KMS-11 (cell line): ENCODE measurements at regions not wholly inside any gene's neighbourhood (a gene's known extent, or its start where the extent isn't known, plus 50 kb on each side); places are given as distances from the start of the nearest gene placed in this dataset.

Source experiments
- H2AFZ ChIP-seq: fragments of 200-600 bp; sonication (generic); 2 replicates; pipeline ENCODE4 v1.6.1; 2016; ENCODE audit warnings: antibody characterized with exemption, mixed run types, low read depth
- H3K27ac ChIP-seq: fragments of 200-600 bp; sonication (generic); 2 replicates; pipeline ENCODE4 v1.6.1; 2016; ENCODE audit warnings: mild to moderate bottlenecking, mixed run types
- H3K27me3 ChIP-seq: fragments of 200-600 bp; sonication (generic); 2 replicates; pipeline ENCODE4 v1.6.1; 2017; ENCODE audit warnings: mild to moderate bottlenecking, low read depth, mixed run types, moderate library complexity; ENCODE audit not compliant: insufficient read depth
- H3K36me3 ChIP-seq: fragments of 200-600 bp; sonication (generic); 2 replicates; pipeline ENCODE4 v1.6.1; 2017; ENCODE audit warnings: mild to moderate bottlenecking, mixed run types; ENCODE audit not compliant: insufficient read depth
- H3K4me1 ChIP-seq: fragments of 200-600 bp; sonication (generic); 2 replicates; pipeline ENCODE4 v1.6.1; 2016; ENCODE audit warnings: mild to moderate bottlenecking, low read depth, mixed run types; ENCODE audit not compliant: poor library complexity, severe bottlenecking
- H3K4me2 ChIP-seq: fragments of 200-600 bp; sonication (generic); 2 replicates; pipeline ENCODE4 v1.7.0; 2016; ENCODE audit warnings: mild to moderate bottlenecking, mixed run types
- H3K4me3 ChIP-seq: fragments of 200-600 bp; sonication (generic); IDR thresholded peaks from 2 replicates; pipeline ENCODE4 v1.6.1; 2017; ENCODE audit warnings: low read depth, low read length, mixed read lengths; ENCODE audit not compliant: insufficient read depth
- H3K79me2 ChIP-seq: fragments of 200-600 bp; sonication (generic); 2 replicates; pipeline ENCODE4 v1.6.1; 2016; ENCODE audit warnings: low read depth, mixed run types; ENCODE audit not compliant: insufficient read depth
- H3K9ac ChIP-seq: fragments of 200-600 bp; sonication (generic); 2 replicates; pipeline ENCODE4 v1.6.1; 2016; ENCODE audit warnings: mild to moderate bottlenecking, mixed run types
- H4K20me1 ChIP-seq: fragments of 200-600 bp; sonication (generic); 2 replicates; pipeline ENCODE4 v1.6.1; 2016; ENCODE audit warnings: mild to moderate bottlenecking, mixed run types; ENCODE audit not compliant: insufficient read depth
- TF ChIP-seq, protein P1 (sequence below): fragments of 200-600 bp; sonication (generic); conservative IDR thresholded peaks from 2 replicates; pipeline ENCODE4 v1.6.1; 2017; ENCODE audit warnings: low read depth, mild to moderate bottlenecking, antibody characterized with exemption, low read length, moderate library complexity, mixed read lengths

DNA sequence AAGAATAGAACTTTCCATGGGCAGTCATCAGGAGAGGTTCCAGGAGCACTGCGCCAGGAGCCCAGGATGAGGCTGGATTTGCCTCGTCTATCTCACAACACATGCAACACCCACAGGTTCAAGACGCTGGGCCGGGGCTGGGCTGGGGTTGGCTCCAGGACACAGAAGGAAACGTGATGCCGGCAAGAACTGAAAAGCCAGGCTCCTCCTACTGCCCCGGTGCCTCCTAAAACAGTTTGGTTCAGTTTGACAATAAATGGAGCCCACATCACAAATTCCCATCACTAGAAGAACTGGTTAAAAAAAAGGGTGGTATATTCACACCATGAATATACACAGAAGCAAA is 75.9 kb downstream of the INHBB start:
- H3K36me3 ChIP-seq: no peaks in the 10 kb centered on the region
- H3K9ac ChIP-seq: no peak overlapping the region
- H2AFZ ChIP-seq: no peak overlapping the region
- H3K4me2 ChIP-seq: no peak overlapping the region
- H3K27me3 ChIP-seq: no peaks in the 10 kb centered on the region
- H3K27ac ChIP-seq: no peak overlapping the region
- no peaks in the 10 kb centered on the region for H3K79me2 ChIP-seq
- no peaks in the 10 kb centered on the region for H3K4me1 ChIP-seq
- no peaks in the 10 kb centered on the region for H4K20me1 ChIP-seq
- no peak overlapping the region for H3K4me3 ChIP-seq
- TF ChIP-seq, protein P1, sequence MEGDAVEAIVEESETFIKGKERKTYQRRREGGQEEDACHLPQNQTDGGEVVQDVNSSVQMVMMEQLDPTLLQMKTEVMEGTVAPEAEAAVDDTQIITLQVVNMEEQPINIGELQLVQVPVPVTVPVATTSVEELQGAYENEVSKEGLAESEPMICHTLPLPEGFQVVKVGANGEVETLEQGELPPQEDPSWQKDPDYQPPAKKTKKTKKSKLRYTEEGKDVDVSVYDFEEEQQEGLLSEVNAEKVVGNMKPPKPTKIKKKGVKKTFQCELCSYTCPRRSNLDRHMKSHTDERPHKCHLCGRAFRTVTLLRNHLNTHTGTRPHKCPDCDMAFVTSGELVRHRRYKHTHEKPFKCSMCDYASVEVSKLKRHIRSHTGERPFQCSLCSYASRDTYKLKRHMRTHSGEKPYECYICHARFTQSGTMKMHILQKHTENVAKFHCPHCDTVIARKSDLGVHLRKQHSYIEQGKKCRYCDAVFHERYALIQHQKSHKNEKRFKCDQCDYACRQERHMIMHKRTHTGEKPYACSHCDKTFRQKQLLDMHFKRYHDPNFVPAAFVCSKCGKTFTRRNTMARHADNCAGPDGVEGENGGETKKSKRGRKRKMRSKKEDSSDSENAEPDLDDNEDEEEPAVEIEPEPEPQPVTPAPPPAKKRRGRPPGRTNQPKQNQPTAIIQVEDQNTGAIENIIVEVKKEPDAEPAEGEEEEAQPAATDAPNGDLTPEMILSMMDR: no peak

DNA sequence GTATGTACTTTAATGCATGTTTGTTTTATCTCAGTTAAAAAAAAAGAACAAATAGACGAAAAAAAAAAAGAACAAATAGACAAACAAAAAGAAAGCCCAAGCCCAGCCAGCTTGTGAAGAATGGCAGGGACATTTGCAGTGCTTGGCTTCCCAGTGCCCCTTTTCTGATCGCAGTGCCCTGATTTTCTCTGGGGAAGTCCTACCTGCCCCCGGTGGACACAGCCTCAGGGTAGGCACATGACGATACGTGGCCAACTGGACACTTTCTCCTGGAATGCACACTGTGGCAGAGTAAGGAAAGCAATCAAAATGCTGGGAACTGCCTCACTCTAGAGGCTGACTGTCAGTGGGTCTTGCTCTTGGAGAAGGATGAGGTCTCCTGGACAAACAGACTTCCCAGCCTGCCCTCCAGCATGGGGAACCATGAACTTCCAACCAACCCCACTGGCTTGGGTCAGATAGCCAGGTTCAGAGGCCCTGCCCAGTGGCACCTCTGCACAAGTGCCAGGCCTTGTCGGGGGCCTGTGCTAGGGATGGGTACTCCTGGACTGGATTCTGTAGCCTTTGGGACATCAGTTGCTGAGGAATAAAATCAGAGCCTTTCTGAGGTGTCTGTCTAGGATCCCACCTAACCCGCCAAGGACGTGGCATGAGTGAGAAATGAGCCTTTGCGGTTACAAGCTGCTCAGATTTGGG is 76.7 kb downstream of the INHBB start:
- Histone ChIP-seq H3K27ac (no peak overlapping the region), H3K4me2 (no peak overlapping the region), H3K36me3 (no peaks in the 10 kb centered on the region), H4K20me1 (no peaks in the 10 kb centered on the region), H3K4me3 (no peak overlapping the region), H3K27me3 (no peaks in the 10 kb centered on the region), H2AFZ (no peak overlapping the region), H3K79me2 (no peaks in the 10 kb centered on the region), H3K9ac (no peak overlapping the region), H3K4me1 (no peaks in the 10 kb centered on the region)
- TF ChIP-seq, protein P1: no peak

DNA sequence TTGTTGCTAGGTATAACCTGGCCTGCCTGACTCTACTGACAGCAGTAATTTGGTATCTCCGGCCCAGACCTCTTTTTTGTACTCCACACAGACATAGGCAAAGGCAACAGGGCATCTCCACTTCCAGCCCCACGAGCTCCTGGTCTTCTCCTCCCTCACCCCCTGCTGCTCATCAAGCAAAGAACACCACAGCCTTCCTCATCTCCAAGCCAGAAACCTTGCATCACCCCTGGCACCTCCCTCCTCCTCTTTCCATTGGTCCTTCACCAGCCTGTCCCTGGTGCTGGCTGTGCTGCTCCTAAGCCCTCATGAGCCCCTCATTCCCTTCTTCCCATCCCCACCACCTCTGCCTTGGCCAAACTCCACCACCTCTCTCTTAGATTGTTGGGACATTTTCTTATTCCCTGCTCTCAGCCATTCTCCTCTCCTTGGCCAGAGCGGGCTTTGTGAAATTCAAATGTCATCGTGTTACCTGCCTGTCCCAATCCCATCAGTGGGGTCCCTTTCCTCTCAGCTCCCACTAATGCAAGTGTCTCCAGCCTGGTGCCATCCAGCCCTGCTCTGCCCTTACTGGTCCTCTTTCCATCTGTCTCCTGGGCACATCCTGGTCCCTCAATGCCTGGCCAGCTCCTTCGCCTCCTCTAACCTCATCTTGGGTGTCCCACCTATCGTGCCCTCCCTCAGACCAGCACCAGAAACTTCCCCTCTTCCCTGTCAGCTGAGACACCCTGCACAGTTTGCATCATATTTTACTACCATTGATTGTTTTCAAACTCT is 77.4 kb downstream of the INHBB start:
- TF ChIP-seq, protein P1: no peak
- no peak overlapping the region for H3K4me2 ChIP-seq
- no peaks in the 10 kb centered on the region for H3K36me3 ChIP-seq
- no peak overlapping the region for H3K9ac ChIP-seq
- no peaks in the 10 kb centered on the region for H3K27me3 ChIP-seq
- H4K20me1 ChIP-seq: no peaks in the 10 kb centered on the region
- no peak overlapping the region for H3K4me3 ChIP-seq
- H3K79me2 ChIP-seq: no peaks in the 10 kb centered on the region
- H2AFZ ChIP-seq: no peak overlapping the region
- H3K4me1 ChIP-seq: no peaks in the 10 kb centered on the region
- H3K27ac ChIP-seq: no peak overlapping the region

DNA sequence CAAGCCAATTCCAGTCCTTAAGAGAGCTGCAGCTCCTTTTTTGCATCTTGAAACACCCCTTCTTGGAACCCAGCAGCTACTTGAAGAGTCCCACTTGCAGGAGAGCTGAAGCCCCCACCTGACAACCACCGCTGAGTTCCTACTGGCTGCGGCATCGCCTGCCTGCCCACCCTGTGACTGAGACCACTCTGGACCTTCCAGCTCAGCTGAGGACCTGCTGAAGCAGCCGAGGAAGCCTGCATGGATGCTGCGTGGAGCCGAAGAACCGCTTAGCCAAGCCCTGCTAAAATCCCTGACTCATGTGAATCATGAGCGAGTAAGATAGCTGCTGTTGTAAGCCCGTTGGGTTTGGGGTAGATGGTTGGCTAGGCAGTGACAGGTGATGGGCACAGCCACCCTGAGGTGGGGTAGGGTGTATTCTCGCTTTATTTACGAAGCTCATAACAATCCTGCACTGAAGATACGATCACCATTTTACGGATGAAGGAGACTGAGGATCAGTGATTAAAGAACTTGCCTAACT is 78.4 kb downstream of the INHBB start:
- H3K36me3 ChIP-seq: no peaks in the 10 kb centered on the region
- no peaks in the 10 kb centered on the region for H4K20me1 ChIP-seq
- H3K4me2 ChIP-seq: no peak overlapping the region
- no peak overlapping the region for H3K9ac ChIP-seq
- TF ChIP-seq, protein P1: no peak
- no peaks in the 10 kb centered on the region for H3K4me1 ChIP-seq
- H3K79me2 ChIP-seq: no peaks in the 10 kb centered on the region
- no peaks in the 10 kb centered on the region for H3K27me3 ChIP-seq
- H3K4me3 ChIP-seq: no peak overlapping the region
- no peak overlapping the region for H2AFZ ChIP-seq
- no peak overlapping the region for H3K27ac ChIP-seq
